Mesenteric fat pad (tissue), 1 donor: ENCODE measurements at regions not wholly inside any gene's neighbourhood (a gene's known extent, or its start where the extent isn't known, plus 50 kb on each side); places are given as distances from the start of the nearest gene placed in this dataset.
A peak's percentile ranks its signal among the peaks of the same experiment; 100 is the strongest.

Experiments
- DNase-seq: peaks from one replicate; pipeline ENCODE4 v3.0.0-alpha.2; 2020; ENCODE audit warnings: low spot score
- donor health status: DM: yes; HTN: yes; CAD: no.

- no peak for DNase-seq
Observed at GRCh38 chr1:244255426-244255965, 196.2 kb downstream of the ADSS2 start.

DNA sequence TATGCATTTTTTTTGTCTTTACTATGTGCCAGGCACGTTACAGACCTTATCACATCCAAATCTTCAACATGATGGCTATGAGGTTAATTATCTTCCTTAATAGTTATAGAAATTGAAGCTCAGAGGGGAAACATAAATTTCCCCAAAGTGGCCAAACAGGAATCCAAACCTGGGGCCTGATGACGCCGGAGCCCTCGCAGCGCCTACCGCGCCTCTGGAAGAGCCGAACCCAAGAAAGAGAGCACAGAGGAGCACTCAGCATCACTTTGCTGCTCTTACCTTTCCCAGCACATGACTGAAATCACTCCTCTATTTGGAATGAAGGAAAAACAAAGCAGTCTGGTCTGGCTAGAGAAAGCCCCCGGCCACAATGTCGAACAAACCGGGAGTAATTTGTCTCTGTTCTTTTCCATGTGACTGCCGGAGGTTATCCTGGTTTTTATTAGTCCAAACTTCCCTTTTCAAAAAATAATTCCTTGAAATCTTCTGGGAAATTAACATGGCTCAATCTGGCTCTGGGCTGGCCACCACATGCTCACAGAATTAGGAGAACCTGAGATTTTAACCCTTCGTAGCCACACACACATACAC is 195.5 kb downstream of the ADSS2 start:
- no peak for DNase-seq

DNA sequence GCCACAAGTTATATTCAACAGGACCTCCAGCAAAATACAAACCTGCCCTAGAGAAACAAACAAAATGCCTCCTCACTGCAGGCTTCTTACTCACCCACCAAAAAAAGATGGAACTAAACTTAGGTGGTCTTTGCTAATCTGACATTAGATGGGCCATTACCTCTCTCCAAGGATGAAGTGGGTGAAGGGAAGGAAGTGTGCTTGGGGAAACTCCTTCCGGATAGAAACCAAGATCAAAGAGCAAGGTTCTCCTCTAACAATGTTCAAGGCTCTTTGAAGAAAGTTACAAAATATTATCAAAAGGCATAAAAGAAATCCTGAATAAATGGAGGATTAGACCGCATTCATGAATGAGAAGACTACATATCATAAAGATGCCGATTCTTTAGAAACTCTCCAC is 187.5 kb downstream of the ADSS2 start:
- DNase-seq = no peak

DNA sequence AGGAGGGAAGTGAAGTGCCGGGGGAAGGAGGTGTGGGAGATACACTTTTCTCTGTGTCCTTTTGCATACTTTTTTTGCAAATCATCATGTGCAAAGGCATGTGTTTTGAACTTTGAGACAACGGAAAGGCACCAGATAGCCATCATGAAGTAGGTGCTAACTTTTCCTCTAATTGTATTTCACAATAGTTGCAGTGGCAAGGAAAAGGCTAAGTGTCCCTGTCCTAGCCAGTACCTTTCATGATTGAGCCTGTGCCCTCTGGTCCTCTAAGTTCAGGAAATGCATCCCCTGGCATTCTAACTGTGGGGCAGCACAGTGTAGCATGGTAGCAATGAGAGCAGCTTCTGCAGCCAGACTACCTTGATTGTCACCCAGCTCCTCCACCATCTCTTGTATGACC is 186.2 kb downstream of the ADSS2 start:
- no peak for DNase-seq

DNA sequence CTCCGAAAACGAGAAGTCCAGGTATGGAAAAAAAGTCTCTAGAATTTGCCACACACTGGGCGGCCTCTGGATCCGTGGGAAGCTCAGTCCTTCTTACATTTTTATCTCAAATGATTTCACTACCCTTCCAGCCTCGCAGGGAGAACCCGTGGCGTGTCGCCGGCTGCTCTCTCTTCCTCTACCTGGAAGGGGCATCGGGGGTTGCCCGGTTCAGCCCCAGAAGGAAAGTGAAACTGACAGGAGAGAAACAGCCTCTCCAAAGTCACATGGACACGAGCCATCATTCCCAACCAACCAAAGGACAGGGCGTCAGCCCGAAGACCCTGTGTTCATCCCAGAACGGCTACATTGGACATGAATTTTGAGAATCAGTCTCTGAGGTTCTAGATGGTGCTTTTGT is 182.5 kb downstream of the ADSS2 start:
- DNase-seq = peak; percentile 82

DNA sequence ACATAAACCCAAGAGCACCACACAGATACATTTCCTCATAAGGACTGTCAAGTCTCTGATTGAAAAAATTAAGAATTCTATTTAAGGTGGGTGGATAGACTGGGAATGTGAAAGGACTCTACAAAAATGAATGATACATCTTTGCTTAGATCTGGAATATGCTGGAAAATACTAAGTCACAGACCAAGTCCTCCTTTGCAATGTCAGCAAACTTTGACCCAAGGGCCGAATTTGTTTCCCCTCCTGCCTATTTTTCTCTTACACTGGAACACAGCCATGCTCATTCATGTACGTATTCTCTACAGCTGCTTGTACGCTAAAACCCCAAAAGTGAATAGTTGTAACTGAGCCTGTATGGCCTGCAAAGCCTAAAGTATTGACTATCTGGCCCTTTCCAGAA is 180.7 kb downstream of the ADSS2 start:
- DNase-seq = no peak

DNA sequence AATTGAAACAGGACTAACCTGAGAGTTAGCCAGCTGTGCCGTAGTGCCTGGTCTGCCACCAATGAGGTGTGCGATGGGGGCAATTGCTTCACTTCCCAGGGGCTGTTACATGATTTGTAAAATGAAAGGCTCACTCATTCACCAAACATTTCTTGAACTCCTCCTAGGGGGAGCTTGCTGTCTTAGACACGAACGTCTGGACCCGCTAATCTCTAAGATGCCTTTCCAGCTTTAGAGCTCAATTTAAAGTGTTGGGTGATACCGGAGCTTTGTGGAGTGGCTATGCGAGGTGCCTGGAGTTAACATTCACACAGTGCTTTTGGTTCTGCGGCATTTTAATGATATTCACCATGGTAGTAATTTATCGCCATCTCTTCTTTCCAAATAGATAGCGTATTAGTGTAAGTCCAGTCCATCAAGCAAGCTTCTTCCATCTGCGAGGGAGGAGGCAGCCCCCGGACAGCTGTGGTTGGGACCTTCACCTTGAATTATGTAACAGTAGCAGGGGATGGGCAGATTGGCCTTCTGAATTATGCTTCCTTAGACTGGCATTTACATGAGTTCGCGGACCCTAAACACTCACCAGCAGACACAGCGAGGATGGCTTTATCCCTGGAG is 179.9 kb downstream of the ADSS2 start:
- peak; percentile 71 for DNase-seq

DNA sequence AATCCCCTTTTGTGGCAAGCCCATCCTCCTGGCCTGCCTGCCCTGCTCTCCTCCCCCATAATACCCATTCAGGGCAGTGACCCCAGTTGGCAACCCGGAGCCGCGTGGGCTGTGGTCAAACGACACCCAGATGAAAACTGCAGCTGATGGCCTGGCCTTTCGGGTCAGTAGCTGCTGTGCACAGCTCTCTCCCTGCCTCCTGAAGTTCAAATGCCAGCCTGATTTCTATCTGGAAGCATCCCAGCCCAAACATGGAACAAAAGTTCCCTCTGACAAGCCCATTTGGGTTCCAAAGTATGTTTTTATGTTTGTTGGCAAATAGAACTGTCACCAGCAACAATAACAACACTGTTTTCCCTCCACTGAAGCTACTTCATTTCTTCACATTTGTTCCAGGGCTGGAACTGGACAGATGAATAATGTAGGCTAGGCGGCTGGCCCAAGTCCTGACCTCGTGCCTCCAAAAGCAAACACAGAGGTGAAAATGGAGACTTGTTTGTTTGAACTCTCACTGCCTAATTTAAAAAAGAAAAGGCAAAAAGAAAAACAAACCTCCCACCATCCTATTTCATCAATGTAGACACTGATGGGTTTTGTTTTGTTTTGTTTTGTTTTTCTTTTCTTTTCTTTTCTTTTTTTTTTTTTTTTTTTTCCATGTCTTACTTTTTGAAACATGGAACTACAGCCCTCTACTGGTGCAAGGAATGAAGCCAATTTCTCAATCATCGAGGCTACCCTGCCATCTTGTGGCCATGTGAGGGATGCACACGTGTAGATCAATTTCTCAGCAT is 179.0 kb downstream of the ADSS2 start:
- peak; percentile 84 for DNase-seq

GRCh38 chr1:244273262-244273844 is 178.4 kb downstream of the ADSS2 start:
- no peak for DNase-seq

DNA sequence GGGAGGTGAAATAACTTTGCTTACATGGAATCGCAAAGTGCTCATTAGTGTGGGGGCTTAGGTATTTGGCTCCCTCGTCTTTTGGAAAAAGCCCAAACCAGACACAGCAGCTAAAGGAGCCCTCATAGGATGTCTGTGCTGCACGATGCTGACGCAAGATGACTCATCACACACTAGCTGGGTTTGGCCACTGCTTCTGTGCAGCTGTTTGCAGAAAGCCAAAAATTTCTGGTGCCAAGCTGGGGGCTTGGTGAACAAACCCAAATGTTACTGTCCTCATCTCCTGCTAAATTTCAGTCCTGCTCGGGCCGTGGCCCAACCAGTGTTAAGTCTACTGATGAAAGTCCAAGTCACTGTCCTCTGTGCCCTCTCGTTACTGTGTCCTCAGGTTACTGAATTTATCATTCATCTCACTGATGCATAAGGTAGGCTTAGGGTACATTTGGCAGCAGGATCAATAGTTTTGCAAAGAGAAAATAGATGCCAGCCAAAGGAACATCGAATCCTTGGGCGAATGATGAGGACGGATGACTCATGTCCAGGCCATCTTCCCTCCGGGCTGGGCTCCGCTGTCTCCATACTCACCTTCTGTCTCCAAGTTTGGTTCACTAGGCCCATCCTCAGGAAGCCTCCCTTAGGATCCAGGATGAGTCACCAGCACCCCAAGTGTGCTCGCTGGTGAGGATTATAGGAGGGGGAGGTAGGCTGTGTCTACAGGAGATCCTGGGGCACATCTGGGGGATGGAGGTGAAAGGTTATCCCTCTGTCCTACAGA is 177.7 kb downstream of the ADSS2 start:
- peak; percentile 84 for DNase-seq

DNA sequence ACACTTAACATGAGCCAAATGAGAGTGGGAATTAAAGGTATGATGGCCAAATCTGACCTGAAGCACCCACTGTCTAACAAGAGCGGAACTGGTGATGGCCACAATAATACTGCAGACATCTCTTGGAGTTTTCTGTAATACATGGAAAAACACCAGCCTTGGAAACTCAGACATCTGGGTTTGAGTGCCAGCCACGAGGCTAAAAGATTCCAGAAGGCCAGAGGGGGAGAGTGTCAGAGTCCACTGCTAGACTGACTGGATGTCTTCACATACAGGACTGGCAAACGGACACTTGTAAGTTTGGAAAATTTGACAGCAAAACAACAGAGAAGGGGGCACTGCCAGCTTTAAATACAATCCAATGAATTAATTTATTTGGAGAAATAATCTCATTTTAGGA is 175.1 kb downstream of the ADSS2 start:
- DNase-seq = no peak

GRCh38 chr1:244280201-244280600 is 171.5 kb downstream of the ADSS2 start:
- DNase-seq = no peak

- DNase-seq = no peak
Observed at GRCh38 chr1:244280859-244281258, 170.8 kb downstream of the ADSS2 start.

GRCh38 chr1:244283772-244284171 is 167.9 kb downstream of the ADSS2 start:
- DNase-seq = no peak

DNA sequence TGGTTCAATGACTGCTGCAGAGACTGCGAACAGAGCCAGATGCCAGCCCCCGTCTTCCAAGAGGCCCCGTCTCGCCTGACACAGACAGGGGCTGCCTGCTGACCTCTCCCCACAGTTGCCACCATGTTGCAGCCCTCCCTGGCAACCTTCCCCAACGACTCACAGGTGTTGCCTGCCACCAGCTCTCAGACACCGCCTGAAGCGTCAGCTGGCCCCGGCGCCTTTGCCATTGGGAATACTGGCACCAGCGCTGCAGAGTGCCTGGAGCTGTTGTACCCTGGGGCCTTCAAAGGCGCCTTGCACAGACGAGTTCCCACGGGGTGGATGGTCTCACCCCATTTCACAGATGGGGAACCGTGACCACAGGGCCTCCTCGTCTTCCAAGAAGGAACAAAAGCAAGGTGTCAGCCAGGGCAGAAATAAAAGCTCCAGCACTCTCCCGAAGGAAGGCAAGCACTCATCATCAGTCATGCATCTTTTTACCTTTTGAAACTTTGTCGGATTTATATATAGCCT is 167.0 kb downstream of the ADSS2 start:
- peak; percentile 87 for DNase-seq

DNA sequence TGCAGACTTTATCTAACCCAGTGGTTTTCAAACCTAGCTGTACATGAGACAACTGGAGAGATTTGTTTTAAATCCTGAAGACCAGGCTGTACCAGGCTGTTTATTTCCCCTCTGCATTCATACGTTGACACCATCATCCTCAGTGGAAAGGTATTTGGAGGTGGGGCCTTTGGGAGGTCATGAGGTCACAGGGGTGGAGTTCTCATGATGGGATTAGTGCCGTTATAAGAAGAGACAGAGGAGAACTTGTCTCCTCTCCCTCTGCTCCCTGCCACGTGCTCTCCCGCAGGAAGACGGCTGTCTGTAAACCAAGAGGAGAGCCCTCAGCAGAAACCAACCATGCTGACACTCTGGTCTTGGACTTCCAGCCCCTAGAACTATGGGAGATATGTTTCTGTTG is 165.4 kb downstream of the ADSS2 start:
- DNase-seq = no peak

- DNase-seq = no peak
Observed at GRCh38 chr1:244287726-244288125, 164.0 kb downstream of the ADSS2 start.

DNA sequence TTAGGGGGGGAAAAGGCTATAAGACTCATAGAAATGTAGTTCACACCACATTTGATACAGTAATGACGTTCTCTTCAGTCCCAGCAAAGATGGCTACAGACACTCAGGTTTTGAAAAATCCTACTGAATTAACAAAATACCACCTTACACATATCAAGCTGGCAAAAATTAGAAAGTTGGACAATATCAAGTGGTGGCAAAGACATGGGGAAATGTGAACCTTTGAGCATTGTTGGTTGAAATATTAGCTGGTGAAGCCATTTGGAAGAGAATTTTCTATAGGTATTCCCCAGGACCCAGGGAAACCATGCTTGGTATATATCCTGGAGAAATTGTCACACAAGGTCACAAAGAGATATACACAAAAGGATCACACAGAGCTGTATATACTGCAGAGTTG is 163.0 kb downstream of the ADSS2 start:
- no peak for DNase-seq

- DNase-seq = no peak
Observed at GRCh38 chr1:244289991-244290785, 161.5 kb downstream of the ADSS2 start.
